ENCODE measurements at regions not wholly inside any gene's neighbourhood (a gene's known extent, or its start where the extent isn't known, plus 50 kb on each side); places are given as distances from the start of the nearest gene placed in this dataset.

DNA sequence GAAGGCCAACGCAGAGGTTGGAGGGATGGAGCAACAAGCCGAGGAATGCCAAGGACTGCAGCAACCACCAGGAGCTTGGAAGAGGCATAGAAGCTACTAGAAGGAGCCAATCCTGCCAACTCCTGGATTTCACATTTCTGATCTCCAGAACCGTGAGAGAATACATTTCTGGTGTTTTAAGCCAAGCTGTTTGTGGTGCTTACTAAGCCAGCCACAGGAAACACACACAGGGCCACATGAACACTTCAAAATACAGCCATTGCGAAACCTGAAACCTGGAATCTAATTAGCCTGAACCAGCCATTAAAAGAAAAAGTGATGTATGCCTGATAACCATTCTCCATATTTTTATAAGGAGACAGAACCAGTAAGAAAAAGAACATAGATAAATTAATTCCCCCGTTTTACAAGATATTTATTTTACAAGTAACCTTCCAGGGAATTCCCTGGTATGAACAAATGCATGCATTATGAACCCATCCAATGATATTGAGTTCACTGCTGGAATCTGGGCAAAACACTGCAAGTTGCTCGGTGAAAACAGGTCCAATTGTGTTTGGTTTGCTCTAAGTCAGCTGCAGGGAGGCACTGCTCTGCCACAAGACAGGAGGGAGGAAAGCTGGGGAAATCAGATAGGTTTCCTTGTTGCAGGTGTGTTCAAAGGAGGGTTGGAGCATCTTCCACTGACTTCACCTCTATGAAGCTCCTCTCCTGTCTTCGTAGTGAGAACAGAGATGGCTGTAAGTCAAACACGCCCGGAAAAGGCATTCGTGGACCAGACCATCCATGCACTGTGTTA lies 70.2 kb downstream of the ETS2 start:
- no peak for DNase-seq
